OCI-LY3 (cell line): ENCODE measurements at regions not wholly inside any gene's neighbourhood (a gene's known extent, or its start where the extent isn't known, plus 50 kb on each side); places are given as distances from the start of the nearest gene placed in this dataset.

Experiments
- CTCF ChIP-seq: fragments of 200-600, 300-600 bp; sonication (generic); IDR thresholded peaks from 2 replicates; pipeline ENCODE4 v1.5.1; 2014; ENCODE audit warnings: antibody characterized with exemption, low read length, low read depth
- EZH2phosphoT487 ChIP-seq: fragments of 200-600 bp; shearing (Covaris generic); IDR thresholded peaks from 2 replicates; pipeline ENCODE4 v1.6.1; 2018; ENCODE audit warnings: antibody characterized with exemption, mixed run types, low read depth

- TF ChIP-seq CTCF (no peak), EZH2phosphoT487 (no peak)
Measured at GRCh38 chr15:100758555-100758954, 121.1 kb upstream of the ALDH1A3 start.
